Erythroblast (primary cell): ENCODE measurements at regions not wholly inside any gene's neighbourhood (a gene's known extent, or its start where the extent isn't known, plus 50 kb on each side); places are given as distances from the start of the nearest gene placed in this dataset.

Experiments
- DNase-seq, 2 experiments: peaks; one replicate each; lab custom pipeline; 2025; lab: John Stamatoyannopoulos, UW
- GATA1 ChIP-seq: IDR thresholded peaks from 2 replicates; pipeline ENCODE4 v1.6.1; 2011; ENCODE audit warnings: low read depth, mild to moderate bottlenecking, control low read depth, low read length, moderate library complexity
- POLR2A ChIP-seq: IDR thresholded peaks from 2 replicates; pipeline ENCODE4 v1.6.1; 2011; ENCODE audit warnings: mild to moderate bottlenecking, low read length

GRCh38 chr3:146682171-146682570 is 77.0 kb upstream of the PLSCR5 start:
- DNase-seq, result no peak
- TF ChIP-seq GATA1 (no peak), POLR2A (no peak)

- DNase-seq, result no peak
- TF ChIP-seq GATA1 (no peak), POLR2A (no peak)
These were observed 75.5 kb upstream of the PLSCR5 start for GRCh38 chr3:146680617-146681016.

GRCh38 chr3:146679995-146680394 is 74.8 kb upstream of the PLSCR5 start:
- DNase-seq, result no peak
- TF ChIP-seq GATA1 (no peak), POLR2A (no peak)

GRCh38 chr3:146679191-146679590 is 74.0 kb upstream of the PLSCR5 start:
- no peak for DNase-seq
- TF ChIP-seq GATA1, result no peak
- TF ChIP-seq POLR2A, result no peak

- no peak for TF ChIP-seq POLR2A
- TF ChIP-seq GATA1, result no peak
- DNase-seq, result no peak
These were observed 67.8 kb upstream of the PLSCR5 start for GRCh38 chr3:146672941-146673340.

GRCh38 chr3:146664403-146664802 is 59.3 kb upstream of the PLSCR5 start:
- no peak for DNase-seq
- TF ChIP-seq GATA1, result no peak
- TF ChIP-seq POLR2A, result no peak

- DNase-seq, result no peak
- no peak for TF ChIP-seq POLR2A
- TF ChIP-seq GATA1, result no peak
These were observed 53.7 kb upstream of the PLSCR5 start for GRCh38 chr3:146658841-146659240.

- no peak for DNase-seq
- TF ChIP-seq POLR2A (no peak), GATA1 (no peak)
These were observed 50.3 kb upstream of the PLSCR5 start for GRCh38 chr3:146655333-146655996.
